ENCODE measurements at regions not wholly inside any gene's neighbourhood (a gene's known extent, or its start where the extent isn't known, plus 50 kb on each side); places are given as distances from the start of the nearest gene placed in this dataset.

DNA sequence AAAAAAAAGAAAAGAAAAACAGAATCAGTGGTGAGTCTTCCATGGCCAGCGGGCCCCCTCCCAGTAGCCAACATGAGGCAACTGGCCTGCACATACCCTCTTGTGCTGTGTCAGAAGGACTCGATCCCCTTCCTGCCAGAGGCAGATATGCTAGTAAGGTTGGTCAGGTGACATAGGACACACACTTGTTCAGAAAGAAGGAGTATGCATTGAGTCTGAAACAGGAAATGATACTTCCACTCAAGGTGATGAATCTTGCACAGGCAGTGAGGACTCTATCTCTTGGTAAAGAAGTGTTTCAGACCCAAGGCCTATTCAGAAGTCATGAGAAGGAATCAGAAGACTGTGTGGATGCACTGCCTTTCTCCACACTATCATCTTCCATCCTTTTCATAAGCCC, 269.7 kb upstream of the FAR2 start:
- DNase-seq (ENCODE audit: low read depth in 3 of 3): no peak

- DNase-seq (ENCODE audit: low read depth in 3 of 3): no peak
Measured at GRCh38 chr12:28882444-28882843, 266.6 kb upstream of the FAR2 start.

DNA sequence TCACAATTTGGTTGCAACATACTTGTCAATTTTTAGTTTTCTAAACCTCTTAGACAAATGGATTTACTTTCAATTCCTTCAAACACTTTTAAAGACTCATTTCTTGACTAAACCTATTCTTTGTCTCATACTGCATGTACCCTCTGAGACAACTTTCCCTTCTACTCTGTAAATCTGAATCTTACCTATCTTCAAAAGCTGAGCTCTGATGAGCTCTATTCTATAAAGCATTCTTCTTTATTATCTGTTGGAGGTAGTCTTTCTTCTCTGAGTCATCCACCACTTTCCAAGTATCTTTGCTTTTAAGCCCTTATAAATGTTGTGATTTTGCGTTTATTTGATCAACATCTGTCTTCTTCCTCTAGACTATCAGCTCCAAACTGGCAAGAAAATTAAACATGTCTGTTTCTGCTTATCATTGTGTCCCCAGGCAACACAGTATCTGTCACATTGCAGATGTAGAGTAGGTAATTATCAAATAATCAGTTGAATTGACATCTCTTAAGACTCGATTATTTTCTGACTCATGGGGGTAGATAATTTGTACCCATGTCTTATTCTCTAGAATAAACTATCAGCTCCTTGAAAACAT, 265.6 kb upstream of the FAR2 start:
- DNase-seq (ENCODE audit: low read depth in 3 of 3): no peak

DNA sequence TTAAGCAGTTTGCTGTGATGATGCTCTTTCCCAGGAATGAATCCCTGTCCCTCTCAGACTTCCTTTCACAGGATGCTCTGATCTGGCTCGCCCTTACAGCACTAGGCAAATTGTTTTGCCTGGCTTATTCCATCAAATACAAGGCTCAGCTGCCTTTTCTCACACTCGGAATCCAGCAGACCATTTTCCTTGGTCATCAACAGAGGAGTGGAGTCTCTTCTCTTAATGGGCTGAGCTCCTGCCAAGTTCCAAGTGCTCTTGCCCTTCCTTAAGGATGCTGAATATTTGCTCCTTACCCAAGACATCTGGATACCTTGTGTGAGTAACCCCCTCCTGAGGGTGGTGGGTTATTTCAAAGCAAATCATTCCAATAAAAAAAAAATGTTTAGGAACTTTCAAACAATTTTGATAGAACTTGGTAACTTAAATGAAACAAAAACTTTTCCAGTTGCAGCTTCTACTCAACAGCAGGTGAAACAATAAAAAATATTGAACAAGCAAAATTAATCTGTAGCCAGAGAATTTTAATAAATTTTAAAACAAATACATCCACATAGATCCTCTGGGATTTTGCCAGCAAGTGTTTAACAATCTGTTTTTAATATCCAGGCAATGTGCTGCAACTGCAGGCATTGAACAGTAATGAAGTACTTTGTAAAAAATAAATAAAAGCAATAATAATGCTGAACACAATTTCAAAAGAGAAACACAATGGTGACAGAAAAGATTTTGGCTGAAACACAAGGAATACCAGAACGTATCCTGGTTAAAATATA, 264.0 kb upstream of the FAR2 start:
- no peak for DNase-seq (ENCODE audit: low read depth in 3 of 3)

DNA sequence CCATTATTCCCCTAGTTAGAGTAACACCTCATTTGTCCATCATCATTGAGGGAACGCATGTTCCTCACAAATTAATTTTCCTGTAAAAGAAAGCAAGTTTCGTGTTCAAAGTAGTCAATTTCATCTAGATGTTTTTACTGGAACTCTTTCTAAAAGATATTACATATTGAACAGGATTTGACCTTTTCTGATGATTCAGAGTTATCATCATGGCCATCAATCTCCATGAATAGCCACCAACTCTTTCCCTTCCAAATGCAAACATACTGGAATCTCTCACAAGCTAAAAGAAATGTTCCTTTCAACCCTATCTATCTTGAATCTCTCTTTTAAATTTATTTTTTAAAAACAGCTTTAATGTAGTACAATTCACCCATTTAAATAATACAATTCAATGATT, 263.1 kb upstream of the FAR2 start:
- DNase-seq (ENCODE audit: low read depth in 3 of 3): no peak

GRCh38 chr12:28887461-28887990, 261.6 kb upstream of the FAR2 start:
- DNase-seq (ENCODE audit: low read depth in 3 of 3): no peak

DNA sequence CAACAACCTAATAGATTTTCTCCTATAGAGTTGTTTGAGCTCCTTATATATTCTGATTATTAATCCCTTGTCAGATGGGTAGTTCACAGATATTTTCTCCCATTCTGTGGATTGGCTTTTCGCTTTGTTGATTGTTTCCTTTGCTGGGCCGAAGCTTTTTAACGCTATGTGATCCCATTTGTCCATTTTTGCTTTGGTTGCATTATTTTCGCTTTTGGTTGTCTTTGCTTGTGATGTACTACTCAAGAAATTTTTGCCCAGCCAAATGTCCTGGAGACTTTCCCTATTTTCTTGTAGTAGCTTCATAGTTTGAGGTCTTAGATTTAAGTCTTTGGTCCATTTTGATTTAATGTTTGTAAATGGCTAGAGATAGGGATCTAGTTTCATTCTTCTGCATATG, 258.4 kb upstream of the FAR2 start:
- DNase-seq (ENCODE audit: low read depth in 3 of 3): no peak

DNA sequence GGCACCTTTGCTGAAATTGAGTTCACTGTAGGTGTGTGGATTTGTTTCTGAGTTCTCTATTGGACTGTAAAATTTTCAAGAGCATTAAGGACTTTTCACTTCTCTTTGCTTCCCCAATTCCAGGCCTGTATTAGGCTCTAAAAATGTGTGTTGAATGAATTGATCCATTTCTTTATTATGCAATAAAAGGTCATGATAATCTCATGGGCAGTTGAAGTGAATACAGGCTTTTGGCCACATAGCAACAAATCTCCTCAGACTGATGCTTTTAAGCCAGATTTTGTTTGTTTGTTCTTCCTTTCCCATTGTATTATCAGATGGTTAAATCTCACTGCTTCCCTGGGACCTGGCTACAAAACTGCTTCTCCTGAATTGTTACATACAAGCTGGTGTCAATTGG, 258.0 kb upstream of the FAR2 start:
- no peak for DNase-seq (ENCODE audit: low read depth in 3 of 3)

DNA sequence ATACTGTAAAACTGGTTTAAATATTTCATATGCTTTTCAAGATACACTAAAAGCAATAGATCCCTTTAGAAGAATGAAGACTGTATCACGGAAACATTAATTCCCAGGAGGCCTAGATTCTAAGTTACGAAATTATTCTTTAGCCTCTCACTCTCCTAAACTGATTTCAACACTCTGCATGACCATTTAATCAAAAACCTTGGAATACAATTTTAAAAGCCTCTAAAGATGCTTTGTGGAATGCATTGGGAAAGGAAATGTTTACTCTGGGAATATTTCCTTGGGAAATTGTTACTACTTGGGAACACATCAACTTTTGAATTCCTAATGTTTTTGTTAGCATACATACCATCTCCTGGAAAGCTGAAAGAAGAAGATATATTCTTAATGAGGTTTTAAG, 255.7 kb upstream of the FAR2 start:
- DNase-seq (ENCODE audit: low read depth in 3 of 3): no peak

- no peak for DNase-seq (ENCODE audit: low read depth in 3 of 3)
Measured at GRCh38 chr12:28893856-28894255, 255.2 kb upstream of the FAR2 start.

DNA sequence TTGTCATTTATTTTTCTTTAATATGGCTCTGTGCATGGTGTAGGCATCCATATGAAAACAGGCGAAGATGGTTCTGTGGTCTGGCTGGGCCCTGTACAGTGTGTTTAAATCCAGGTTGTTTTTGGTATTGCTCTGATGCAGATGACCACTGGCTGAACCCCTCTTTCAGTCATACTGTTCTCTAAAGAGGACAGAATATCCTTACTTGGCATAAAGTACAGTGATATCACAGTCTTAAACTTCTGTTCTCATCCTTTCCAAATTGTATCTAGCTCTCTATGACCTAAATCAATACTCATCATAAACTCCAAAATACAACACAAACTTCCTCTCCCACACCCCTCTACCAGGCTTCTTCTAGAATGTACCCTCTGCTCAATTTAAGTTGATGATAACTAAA, 252.7 kb upstream of the FAR2 start:
- no peak for DNase-seq (ENCODE audit: low read depth in 3 of 3)

- no peak for DNase-seq (ENCODE audit: low read depth in 3 of 3)
Measured at GRCh38 chr12:28898038-28898437, 251.0 kb upstream of the FAR2 start.

- DNase-seq (ENCODE audit: low read depth in 3 of 3): no peak
Measured at GRCh38 chr12:28899951-28900350, 249.1 kb upstream of the FAR2 start.

- no peak for DNase-seq (ENCODE audit: low read depth in 3 of 3)
Measured at GRCh38 chr12:28905220-28905955, 243.7 kb upstream of the FAR2 start.

- no peak for DNase-seq (ENCODE audit: low read depth in 3 of 3)
Measured at GRCh38 chr12:28908646-28909045, 240.4 kb upstream of the FAR2 start.

DNA sequence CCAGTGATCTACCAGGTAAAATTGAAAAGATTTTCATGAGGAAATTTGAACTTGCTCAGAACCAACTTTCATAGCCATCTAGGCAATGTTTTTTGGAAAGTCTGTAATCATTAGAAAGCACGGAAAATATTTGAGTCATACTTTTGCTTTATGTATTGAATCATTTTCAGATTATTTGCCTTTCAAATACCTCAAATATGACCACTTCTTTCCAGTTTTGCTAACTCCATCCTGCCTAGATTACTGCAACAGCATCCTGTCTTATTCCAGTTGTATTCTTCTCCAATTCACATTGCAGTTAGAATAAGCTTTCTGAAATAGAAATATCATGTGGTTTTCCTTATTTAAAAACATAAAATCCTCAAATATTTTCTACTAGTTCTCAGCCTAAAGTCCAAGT, 239.8 kb upstream of the FAR2 start:
- DNase-seq (ENCODE audit: low read depth in 3 of 3): no peak

- no peak for DNase-seq (ENCODE audit: low read depth in 3 of 3)
Measured at GRCh38 chr12:28925719-28926376, 223.2 kb upstream of the FAR2 start.

- DNase-seq (ENCODE audit: low read depth in 3 of 3): no peak
Measured at GRCh38 chr12:28930704-28931103, 218.4 kb upstream of the FAR2 start.

- no peak for DNase-seq (ENCODE audit: low read depth in 3 of 3)
Measured at GRCh38 chr12:28933176-28933575, 215.9 kb upstream of the FAR2 start.

GRCh38 chr12:28933864-28934527, 215.1 kb upstream of the FAR2 start:
- no peak for DNase-seq (ENCODE audit: low read depth in 3 of 3)

DNA sequence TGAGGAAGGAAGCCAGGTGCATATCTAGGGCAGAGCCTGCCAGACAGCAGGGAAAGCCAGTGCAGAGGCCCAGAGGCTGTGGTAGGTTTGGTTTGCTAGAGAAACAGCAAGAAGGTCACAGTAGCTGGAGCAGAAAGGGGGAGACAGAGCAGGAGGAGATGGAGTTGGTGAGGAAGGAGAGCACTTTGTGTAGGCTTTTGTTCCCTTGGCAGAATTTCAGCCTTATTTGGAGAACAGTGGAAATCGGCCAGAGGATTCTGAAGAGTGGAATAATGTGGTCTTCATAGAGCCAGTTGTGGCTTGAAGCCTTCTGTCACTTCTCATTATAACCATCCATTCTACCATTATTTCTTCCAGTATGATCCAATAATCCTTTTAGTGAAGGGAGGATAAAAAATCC, 212.9 kb upstream of the FAR2 start:
- DNase-seq (ENCODE audit: low read depth in 3 of 3): no peak

- DNase-seq (ENCODE audit: low read depth in 3 of 3): no peak
Measured at GRCh38 chr12:28936711-28937110, 212.4 kb upstream of the FAR2 start.

Data from stimulated activated CD4-positive, alpha-beta T cell treated with anti-CD3 and anti-CD28 coated beads, TNF-alpha, amount 100 ng/mL, for 24 hours (primary cell).